NCI-H1930 (cell line): ENCODE measurements at regions not wholly inside any gene's neighbourhood (a gene's known extent, or its start where the extent isn't known, plus 50 kb on each side); places are given as distances from the start of the nearest gene placed in this dataset.

Source experiments
- DNase-seq, 2 experiments: peaks; one replicate each; lab custom pipeline; 2025; lab: John Stamatoyannopoulos, UW

GRCh38 chr9:108645520-108645919, 210.3 kb downstream of the ACTL7B start:
- no peak for DNase-seq

- no peak for DNase-seq
Observed at GRCh38 chr9:108643731-108644510, 211.9 kb downstream of the ACTL7B start.

- DNase-seq = no peak
Observed at GRCh38 chr9:108642871-108643270, 212.9 kb downstream of the ACTL7B start.

GRCh38 chr9:108640230-108640629, 215.6 kb downstream of the ACTL7B start:
- no peak for DNase-seq

- DNase-seq = no peak
Observed at GRCh38 chr9:108639696-108640095, 216.1 kb downstream of the ACTL7B start.

- no peak for DNase-seq
Observed at GRCh38 chr9:108639091-108639490, 216.7 kb downstream of the ACTL7B start.

DNA sequence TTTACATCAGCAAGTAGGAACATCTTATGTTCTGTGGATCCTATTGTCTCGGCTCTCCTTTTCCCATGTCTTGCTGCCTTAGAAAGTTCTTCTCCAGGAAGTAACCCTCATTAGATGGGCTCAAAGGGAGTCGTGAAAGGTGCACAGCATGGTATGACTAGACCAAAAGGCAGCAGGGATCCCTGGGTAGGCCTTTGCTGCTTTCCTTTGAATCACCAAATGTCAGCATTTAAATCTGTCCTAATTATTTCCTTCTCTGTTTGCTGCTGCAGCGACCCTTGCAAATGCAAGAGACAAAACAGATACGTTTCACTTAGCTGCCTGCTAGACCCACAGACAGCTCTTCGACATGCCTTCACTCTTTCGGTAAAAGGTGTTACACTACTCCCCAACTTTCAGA, 218.4 kb downstream of the ACTL7B start:
- DNase-seq = no peak

- no peak for DNase-seq
Observed at GRCh38 chr9:108636013-108636412, 219.8 kb downstream of the ACTL7B start.

DNA sequence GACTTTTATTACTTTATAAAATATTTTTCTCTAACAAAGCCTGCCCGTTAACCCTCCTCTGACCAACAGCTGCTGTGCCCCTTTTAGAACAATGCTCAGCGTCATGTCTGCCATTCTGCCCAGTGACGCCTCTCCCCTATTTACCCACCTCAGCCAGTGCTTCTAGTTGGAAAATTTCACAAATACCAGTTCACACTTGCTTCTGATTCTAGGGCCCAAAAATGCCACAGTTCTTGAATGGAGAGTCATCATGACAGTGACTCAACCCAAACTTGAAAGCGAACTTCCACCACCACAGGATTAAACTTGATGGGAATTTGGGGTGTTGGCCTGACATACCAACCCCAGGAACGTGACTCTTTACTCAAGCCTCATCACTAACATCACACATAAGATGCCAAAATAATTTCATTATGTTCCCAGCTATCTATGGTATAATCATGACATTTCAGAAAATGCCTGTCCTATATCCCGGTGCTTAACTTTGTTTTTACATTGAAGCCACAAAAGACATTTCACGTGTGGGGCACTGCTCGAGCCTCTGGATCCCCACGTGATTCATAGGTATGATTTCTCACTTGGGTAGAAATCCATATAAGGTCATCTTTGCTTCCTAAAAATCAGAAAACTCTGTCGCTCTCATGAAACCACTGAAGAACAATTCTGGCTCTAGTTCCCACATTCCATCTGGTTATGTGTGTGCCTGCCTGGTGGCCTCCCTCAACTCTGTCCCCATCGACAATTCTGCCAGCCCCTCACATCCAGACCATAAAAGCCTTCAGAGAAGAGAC, 220.9 kb downstream of the ACTL7B start:
- no peak for DNase-seq

GRCh38 chr9:108634204-108634603, 221.6 kb downstream of the ACTL7B start:
- DNase-seq = no peak

DNA sequence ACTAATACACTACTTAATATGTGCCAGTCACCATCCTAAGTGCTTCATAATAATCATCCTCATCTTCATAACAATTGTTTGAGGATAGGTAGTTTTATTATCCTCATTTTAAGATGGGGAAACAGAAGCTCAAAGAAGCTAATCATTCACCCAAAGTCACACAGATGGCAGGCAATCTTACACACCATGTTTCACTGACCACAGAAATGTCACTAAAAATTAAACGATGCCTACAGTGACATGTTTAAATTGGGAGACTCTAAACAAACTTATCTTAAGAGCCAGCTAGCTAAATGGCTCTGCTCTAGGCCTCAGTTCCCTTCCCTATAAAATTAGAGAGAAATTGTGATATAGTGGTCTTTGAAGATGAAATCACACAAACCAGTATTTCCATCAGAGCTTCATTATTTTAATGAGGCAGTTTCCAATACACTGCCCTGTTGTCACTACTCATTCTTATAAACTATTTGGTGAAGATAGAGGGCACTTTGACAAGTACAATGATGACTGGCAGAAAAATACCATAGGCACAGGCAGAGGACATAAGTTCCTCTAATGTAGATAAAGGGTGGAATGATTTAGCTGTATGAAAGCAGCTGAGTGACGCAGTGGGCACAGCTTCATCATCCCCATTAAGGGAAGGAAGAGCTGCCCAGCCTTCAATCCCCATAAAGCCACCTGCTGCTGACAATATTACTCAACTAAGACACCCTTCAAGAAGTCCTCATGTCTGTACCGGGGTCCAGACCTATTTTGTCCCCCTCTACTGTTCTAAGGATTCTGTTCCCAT, 224.1 kb downstream of the ACTL7B start:
- no peak for DNase-seq

- no peak for DNase-seq
Observed at GRCh38 chr9:108628316-108628715, 227.5 kb downstream of the ACTL7B start.

GRCh38 chr9:108626743-108627142, 229.0 kb downstream of the ACTL7B start:
- DNase-seq = no peak

GRCh38 chr9:108621991-108622855, 233.6 kb downstream of the ACTL7B start:
- no peak for DNase-seq

DNA sequence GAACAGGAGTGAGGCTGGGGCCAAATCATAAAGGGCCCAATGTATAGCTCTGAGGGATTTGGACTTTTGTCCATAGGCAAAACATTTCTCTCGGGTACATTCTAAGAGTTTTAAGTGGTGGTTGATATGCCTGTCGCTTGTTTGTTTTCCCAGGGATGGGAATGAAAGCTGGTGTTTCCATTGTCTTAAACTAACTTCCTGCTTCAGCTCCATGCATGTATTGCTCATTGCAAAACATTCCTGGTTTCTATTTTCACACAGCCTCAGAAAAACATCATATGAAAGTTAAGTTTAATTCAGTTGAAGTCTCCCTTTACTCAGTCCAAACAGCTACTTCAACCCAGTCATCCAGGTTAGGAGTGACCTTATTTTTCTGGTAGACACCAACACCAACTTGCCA, 235.0 kb downstream of the ACTL7B start:
- no peak for DNase-seq

GRCh38 chr9:108618906-108619550, 236.8 kb downstream of the ACTL7B start:
- DNase-seq = no peak

DNA sequence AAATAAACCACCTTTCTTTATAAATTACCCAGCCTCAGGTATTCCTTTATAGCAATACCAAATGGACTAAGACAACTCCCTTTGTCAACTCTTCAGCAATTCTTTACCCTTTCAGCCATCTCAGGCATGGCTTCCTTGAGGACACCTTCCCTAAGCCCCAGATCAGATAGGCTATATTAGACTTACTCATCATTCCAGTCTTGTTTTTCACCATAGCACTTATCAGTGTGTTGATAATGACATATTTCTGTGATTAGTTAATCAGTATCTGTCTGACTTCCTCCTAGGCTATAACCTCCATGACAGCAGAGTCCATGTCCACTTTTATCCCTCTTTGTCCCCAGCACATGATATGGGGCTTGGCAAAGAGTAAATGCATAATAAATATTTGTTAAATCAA, 238.1 kb downstream of the ACTL7B start:
- DNase-seq = no peak

GRCh38 chr9:108615152-108615551, 240.6 kb downstream of the ACTL7B start:
- no peak for DNase-seq

DNA sequence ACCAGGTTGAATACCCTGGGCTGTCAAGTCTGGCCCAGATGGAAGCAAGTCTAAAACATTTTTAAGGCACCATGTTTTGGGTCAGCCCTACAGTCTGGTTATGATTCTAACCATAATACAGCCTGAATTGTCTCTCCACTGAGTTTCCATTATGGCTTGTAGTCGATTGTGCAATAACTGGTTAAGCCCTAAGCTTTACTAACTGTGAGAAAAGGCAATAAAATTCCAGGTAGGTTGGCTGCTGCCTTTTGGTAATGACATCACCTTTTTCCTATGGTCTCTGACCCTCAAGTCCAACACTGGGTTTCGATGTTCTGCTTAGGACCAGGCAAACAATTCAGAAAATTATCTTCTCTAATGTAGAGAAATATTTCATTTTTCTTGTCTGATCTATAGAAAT, 243.3 kb downstream of the ACTL7B start:
- no peak for DNase-seq

GRCh38 chr9:108609897-108610253, 245.9 kb downstream of the ACTL7B start:
- DNase-seq = no peak

- DNase-seq = no peak
Observed at GRCh38 chr9:108609227-108609896, 246.4 kb downstream of the ACTL7B start.
